KOPT-K1 (cell line): ENCODE measurements at regions not wholly inside any gene's neighbourhood (a gene's known extent, or its start where the extent isn't known, plus 50 kb on each side); places are given as distances from the start of the nearest gene placed in this dataset.
"Not testable (repeated sequence)": the region's sequence is repeated elsewhere in the genome, so short reads cannot be mapped to it uniquely, and the experiment has no call there.

Source experiments
- H3K27ac ChIP-seq: fragments of 200-600 bp; sonication (generic); 2 replicates; pipeline ENCODE4 v1.5.1; 2016; ENCODE audit warnings: antibody characterized with exemption, mild to moderate bottlenecking, low read depth, low read length; ENCODE audit not compliant: poor library complexity, severe bottlenecking
- H3K36me3 ChIP-seq: fragments of 200-600 bp; sonication (generic); 2 replicates; pipeline ENCODE4 v1.5.1; 2017; ENCODE audit warnings: antibody characterized with exemption, mild to moderate bottlenecking, low read length, moderate library complexity; ENCODE audit not compliant: insufficient read depth
- H3K9me3 ChIP-seq: fragments of 200-600 bp; sonication (generic); 2 replicates; pipeline ENCODE4 v1.5.1; 2017; ENCODE audit warnings: antibody characterized with exemption, low read length, mild to moderate bottlenecking; ENCODE audit not compliant: insufficient read depth, poor library complexity, severe bottlenecking

GRCh38 chr12:107583551-107583950, 102.0 kb upstream of the PWP1 start:
- peaks cover 5% of the 10 kb centered on the region for H3K9me3 ChIP-seq
- H3K27ac ChIP-seq = no peak overlapping the region
- H3K36me3 ChIP-seq = no peaks in the 10 kb centered on the region

GRCh38 chr12:107584563-107584962, 101.0 kb upstream of the PWP1 start:
- H3K36me3 ChIP-seq = no peaks in the 10 kb centered on the region
- peaks cover 5% of the 10 kb centered on the region for H3K9me3 ChIP-seq
- H3K27ac ChIP-seq = no peak overlapping the region

GRCh38 chr12:107586256-107586970, 99.2 kb upstream of the PWP1 start:
- no peak overlapping the region for H3K27ac ChIP-seq

GRCh38 chr12:107590413-107590812, 95.2 kb upstream of the PWP1 start:
- Histone ChIP-seq H3K36me3 (no peaks in the 10 kb centered on the region), H3K9me3 (peaks cover 21% of the 10 kb centered on the region), H3K27ac (no peak overlapping the region)

More at GRCh38 chr12:107586256-107586970, 99.2 kb upstream of the PWP1 start:
- Histone ChIP-seq H3K9me3 (peaks cover 5% of the 10 kb centered on the region), H3K36me3 (no peaks in the 10 kb centered on the region)

- Histone ChIP-seq H3K27ac (no peak overlapping the region), H3K9me3 (peaks cover 21% of the 10 kb centered on the region), H3K36me3 (no peaks in the 10 kb centered on the region)
These were observed 94.7 kb upstream of the PWP1 start for GRCh38 chr12:107590814-107591375.

GRCh38 chr12:107593713-107594381, 91.8 kb upstream of the PWP1 start:
- Histone ChIP-seq H3K27ac (no peak overlapping the region), H3K36me3 (no peaks in the 10 kb centered on the region), H3K9me3 (peaks cover 16% of the 10 kb centered on the region)

GRCh38 chr12:107594995-107595394, 90.6 kb upstream of the PWP1 start:
- Histone ChIP-seq H3K36me3 (no peaks in the 10 kb centered on the region), H3K9me3 (peaks cover 16% of the 10 kb centered on the region), H3K27ac (no peak overlapping the region)

- H3K27ac ChIP-seq = no peak overlapping the region
- H3K9me3 ChIP-seq = peaks cover 16% of the 10 kb centered on the region
- no peaks in the 10 kb centered on the region for H3K36me3 ChIP-seq
These were observed 87.7 kb upstream of the PWP1 start for GRCh38 chr12:107597695-107598410.

GRCh38 chr12:107598906-107599305, 86.7 kb upstream of the PWP1 start:
- H3K9me3 ChIP-seq = peaks cover 6% of the 10 kb centered on the region
- H3K27ac ChIP-seq = no peak overlapping the region
- H3K36me3 ChIP-seq = no peaks in the 10 kb centered on the region

GRCh38 chr12:107600581-107601144, 84.9 kb upstream of the PWP1 start:
- H3K36me3 ChIP-seq = no peaks in the 10 kb centered on the region
- H3K9me3 ChIP-seq = no peaks in the 10 kb centered on the region
- no peak overlapping the region for H3K27ac ChIP-seq

- Histone ChIP-seq H3K27ac (no peak overlapping the region), H3K9me3 (no peaks in the 10 kb centered on the region), H3K36me3 (no peaks in the 10 kb centered on the region)
These were observed 83.2 kb upstream of the PWP1 start for GRCh38 chr12:107602446-107602845.

- no peaks in the 10 kb centered on the region for H3K36me3 ChIP-seq
These were observed 80.3 kb upstream of the PWP1 start for GRCh38 chr12:107605293-107605692.

GRCh38 chr12:107607464-107608392, 77.9 kb upstream of the PWP1 start:
- Histone ChIP-seq H3K9me3 (no peaks in the 10 kb centered on the region), H3K27ac (no peak overlapping the region), H3K36me3 (no peaks in the 10 kb centered on the region)

More at GRCh38 chr12:107605293-107605692, 80.3 kb upstream of the PWP1 start:
- no peaks in the 10 kb centered on the region for H3K9me3 ChIP-seq
- H3K27ac ChIP-seq = no peak overlapping the region

- H3K36me3 ChIP-seq, H3K27ac ChIP-seq, H3K9me3 ChIP-seq: not testable (repeated sequence)
These were observed 76.8 kb upstream of the PWP1 start for GRCh38 chr12:107608779-107609178.
